Activated naive CD8-positive, alpha-beta T cell treated with anti-CD3 and anti-CD28 coated beads for 36 hours (primary cell): ENCODE measurements at regions not wholly inside any gene's neighbourhood (a gene's known extent, or its start where the extent isn't known, plus 50 kb on each side); places are given as distances from the start of the nearest gene placed in this dataset.
"Not testable (repeated sequence)": the region's sequence is repeated elsewhere in the genome, so short reads cannot be mapped to it uniquely, and the experiment has no call there.

Experiments
- DNase-seq: peaks from one replicate; pipeline ENCODE4 v3.0.0; 2021
- H3K27ac Mint-ChIP-seq: one replicate; pipeline ENCODE4 v1.8.0; 2022; ENCODE audit warnings: mild to moderate bottlenecking, moderate library complexity, mixed read lengths
- H3K27me3 Mint-ChIP-seq: one replicate; pipeline ENCODE4 v1.8.0; 2022; ENCODE audit warnings: mild to moderate bottlenecking, mixed read lengths
- H3K36me3 Mint-ChIP-seq: one replicate; pipeline ENCODE4 v1.8.0; 2021; ENCODE audit warnings: mild to moderate bottlenecking, mixed read lengths
- H3K4me1 Mint-ChIP-seq: one replicate; pipeline ENCODE4 v1.8.0; 2021; ENCODE audit warnings: mixed read lengths
- H3K4me3 Mint-ChIP-seq: one replicate; pipeline ENCODE4 v1.8.0; 2022; ENCODE audit warnings: mild to moderate bottlenecking, moderate library complexity, mixed read lengths
- H3K9me3 Mint-ChIP-seq: one replicate; pipeline ENCODE4 v1.8.0; 2022; ENCODE audit warnings: mixed read lengths

DNA sequence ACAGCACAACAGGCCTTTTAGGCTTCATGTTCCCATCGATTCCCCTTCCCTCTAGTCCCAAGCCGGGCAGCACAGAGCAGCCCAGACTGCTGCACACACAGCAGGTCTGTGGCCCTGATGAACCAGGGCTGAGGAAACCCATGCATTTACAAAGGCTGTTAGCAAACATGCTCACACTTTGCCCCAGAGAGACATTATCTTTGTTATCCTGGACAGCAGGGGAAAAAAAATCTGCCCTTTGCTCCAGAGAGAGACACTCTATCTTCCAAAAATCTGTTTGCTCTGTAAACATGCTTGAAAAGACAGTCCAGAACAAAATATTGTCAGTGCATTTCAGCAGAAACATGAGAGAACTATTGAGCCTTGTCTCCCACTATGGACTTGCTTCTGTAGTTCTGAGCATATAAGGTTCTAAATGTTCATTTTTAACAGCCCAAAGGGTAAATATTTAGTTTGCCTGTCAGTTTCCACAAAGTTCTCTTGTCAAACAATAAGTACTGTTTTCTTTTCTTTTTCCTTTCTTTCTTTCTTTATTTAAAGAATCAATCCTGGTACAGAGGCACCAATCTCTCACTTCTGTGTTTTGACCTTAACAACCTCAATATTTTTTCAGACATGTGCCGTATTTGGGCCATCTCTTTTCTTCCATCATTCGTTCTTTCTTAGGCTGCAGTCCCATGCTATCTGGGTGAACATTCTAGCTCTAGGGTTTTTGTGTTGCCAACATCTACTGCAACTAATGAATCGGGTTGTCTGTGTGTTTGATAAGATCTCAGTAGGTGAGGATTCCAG, 468.0 kb downstream of the EPM2A start:
- no peaks in the 10 kb centered on the region for H3K9me3 Mint-ChIP-seq
- H3K36me3 Mint-ChIP-seq = no peaks in the 10 kb centered on the region
- H3K27ac Mint-ChIP-seq = no peak overlapping the region
- H3K27me3 Mint-ChIP-seq = no peaks in the 10 kb centered on the region
- no peak overlapping the region for H3K4me3 Mint-ChIP-seq
- no peak for DNase-seq
- no peaks in the 10 kb centered on the region for H3K4me1 Mint-ChIP-seq

- Mint-ChIP-seq H3K27ac (no peak overlapping the region), H3K36me3 (no peaks in the 10 kb centered on the region), H3K27me3 (no peaks in the 10 kb centered on the region), H3K9me3 (no peaks in the 10 kb centered on the region), H3K4me1 (no peaks in the 10 kb centered on the region), H3K4me3 (no peak overlapping the region)
- no peak for DNase-seq
Measured at GRCh38 chr6:145270464-145270863, 464.9 kb downstream of the EPM2A start.

GRCh38 chr6:145271040-145271439, 464.3 kb downstream of the EPM2A start:
- H3K4me1 Mint-ChIP-seq = no peaks in the 10 kb centered on the region
- H3K4me3 Mint-ChIP-seq = no peak overlapping the region
- no peaks in the 10 kb centered on the region for H3K9me3 Mint-ChIP-seq
- no peaks in the 10 kb centered on the region for H3K27me3 Mint-ChIP-seq
- DNase-seq = no peak
- H3K36me3 Mint-ChIP-seq = no peaks in the 10 kb centered on the region
- H3K27ac Mint-ChIP-seq = no peak overlapping the region

DNA sequence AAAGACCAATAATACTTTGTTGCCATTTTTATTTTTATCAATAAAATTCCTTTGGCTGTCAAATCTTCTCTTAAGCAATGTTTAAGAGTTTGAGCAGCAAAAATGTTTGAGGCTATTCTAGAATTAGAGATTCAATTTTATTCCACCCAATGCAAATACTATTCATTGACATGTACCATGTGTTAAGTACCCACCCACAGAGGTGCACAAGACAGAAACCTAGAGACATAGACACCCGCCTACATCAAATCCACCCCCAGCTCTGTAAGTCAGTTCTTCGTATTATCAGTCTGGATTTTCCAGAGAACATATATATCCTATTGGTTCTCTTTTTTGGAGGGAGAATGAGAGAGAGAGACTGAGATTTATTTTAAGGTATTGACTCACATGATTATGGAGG, 463.7 kb downstream of the EPM2A start:
- no peak overlapping the region for H3K4me3 Mint-ChIP-seq
- H3K27me3 Mint-ChIP-seq = no peaks in the 10 kb centered on the region

DNA sequence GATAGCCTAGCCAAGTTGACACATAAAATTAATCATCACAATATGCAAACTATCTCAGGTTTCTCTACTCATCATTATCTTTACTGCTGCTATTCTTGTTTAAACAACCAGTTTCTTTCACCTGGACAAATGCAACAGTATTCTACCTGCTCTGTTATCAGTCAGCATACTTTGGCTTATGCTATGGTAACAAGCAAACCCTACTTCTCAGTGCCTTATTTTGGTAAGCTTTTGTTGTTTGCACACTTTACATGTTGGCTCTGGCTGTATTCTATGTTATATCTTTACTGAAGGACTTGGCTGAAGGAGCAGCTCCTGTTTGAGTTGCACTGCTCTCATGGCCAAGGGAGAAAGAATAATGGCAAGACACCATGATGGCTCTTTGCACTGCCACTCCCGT, 463.1 kb downstream of the EPM2A start:
- Mint-ChIP-seq H3K4me1 (no peaks in the 10 kb centered on the region), H3K4me3 (no peak overlapping the region), H3K27ac (no peak overlapping the region), H3K9me3 (no peaks in the 10 kb centered on the region), H3K36me3 (no peaks in the 10 kb centered on the region), H3K27me3 (peaks cover 3% of the 10 kb centered on the region)
- no peak for DNase-seq

More for the DNA sequence above, 463.7 kb downstream of the EPM2A start:
- Mint-ChIP-seq H3K27ac (no peak overlapping the region), H3K36me3 (no peaks in the 10 kb centered on the region), H3K4me1 (no peaks in the 10 kb centered on the region), H3K9me3 (no peaks in the 10 kb centered on the region)
- no peak for DNase-seq

DNA sequence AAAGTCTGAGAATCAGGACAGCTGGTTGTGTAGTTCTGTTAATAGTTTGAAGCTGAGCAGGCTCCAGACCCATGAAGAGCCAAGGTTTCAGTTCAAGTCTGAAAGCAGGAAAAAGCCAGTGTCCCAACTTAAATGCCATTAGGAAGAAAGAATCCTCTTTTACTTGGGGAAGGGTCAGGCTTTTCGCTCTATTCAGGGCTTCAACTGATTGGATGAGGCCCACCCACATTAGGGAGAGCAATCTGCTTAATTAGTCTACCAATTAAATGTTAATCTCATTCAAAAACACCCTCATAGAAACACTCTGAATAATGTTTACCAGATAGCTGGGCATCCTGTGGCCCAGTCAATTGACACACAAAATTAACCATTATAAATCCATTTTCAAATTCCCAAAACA, 462.2 kb downstream of the EPM2A start:
- H3K36me3 Mint-ChIP-seq = no peaks in the 10 kb centered on the region
- no peak overlapping the region for H3K27ac Mint-ChIP-seq
- no peaks in the 10 kb centered on the region for H3K9me3 Mint-ChIP-seq
- peaks cover 3% of the 10 kb centered on the region for H3K27me3 Mint-ChIP-seq
- H3K4me1 Mint-ChIP-seq = no peaks in the 10 kb centered on the region
- H3K4me3 Mint-ChIP-seq = no peak overlapping the region
- DNase-seq = no peak

GRCh38 chr6:145274083-145274482, 461.2 kb downstream of the EPM2A start:
- Mint-ChIP-seq H3K4me3 (no peak overlapping the region), H3K27ac (no peak overlapping the region), H3K4me1 (no peaks in the 10 kb centered on the region), H3K36me3 (no peaks in the 10 kb centered on the region), H3K27me3 (peaks cover 3% of the 10 kb centered on the region), H3K9me3 (no peaks in the 10 kb centered on the region)
- no peak for DNase-seq

DNA sequence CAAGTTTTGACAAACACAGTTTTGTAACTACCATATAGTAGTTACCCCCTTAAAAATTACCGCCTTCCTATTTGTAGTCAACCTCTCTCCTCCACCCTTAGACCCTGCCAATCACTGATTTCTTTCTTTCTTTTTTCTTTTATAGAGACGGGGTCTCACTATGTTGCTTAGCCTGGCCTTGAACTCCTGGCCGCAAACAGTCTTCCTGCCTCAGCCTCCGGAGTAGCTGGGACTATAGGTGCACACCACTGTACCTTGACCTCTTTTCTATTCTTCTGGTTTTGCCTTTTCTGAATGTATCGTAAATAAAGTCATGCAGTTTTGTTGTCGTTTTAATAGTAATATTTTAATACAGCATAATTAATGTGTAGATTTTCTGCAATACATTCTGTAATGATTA, 460.3 kb downstream of the EPM2A start:
- Mint-ChIP-seq H3K4me1 (no peaks in the 10 kb centered on the region), H3K27ac (no peak overlapping the region), H3K36me3 (no peaks in the 10 kb centered on the region), H3K27me3 (peaks cover 3% of the 10 kb centered on the region), H3K9me3 (no peaks in the 10 kb centered on the region), H3K4me3 (no peak overlapping the region)
- no peak for DNase-seq

- Mint-ChIP-seq H3K9me3 (peaks cover 2% of the 10 kb centered on the region), H3K27ac (no peak overlapping the region), H3K36me3 (no peaks in the 10 kb centered on the region), H3K27me3 (peaks cover 3% of the 10 kb centered on the region), H3K4me3 (no peak overlapping the region), H3K4me1 (no peaks in the 10 kb centered on the region)
- DNase-seq = no peak
Measured at GRCh38 chr6:145275787-145276186, 459.5 kb downstream of the EPM2A start.

DNA sequence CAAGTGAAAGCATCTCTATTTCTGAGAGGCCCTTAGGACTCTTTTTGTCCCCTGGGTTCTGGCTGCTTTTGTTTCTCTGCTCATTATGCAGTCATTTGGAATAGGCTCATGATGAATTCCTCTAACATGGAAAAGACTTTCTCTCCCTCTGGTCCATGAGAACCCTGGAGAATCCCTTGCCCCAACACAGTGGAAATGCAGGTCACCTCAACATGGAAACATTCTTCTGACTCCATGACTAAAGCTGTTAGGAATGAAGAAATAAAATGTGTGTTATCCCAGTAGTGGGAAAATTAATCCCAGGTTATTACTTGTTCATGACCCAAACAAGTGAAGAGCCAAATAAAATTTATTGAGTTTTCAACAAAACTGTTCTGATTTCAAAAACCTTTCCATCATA, 458.6 kb downstream of the EPM2A start:
- DNase-seq = no peak
- Mint-ChIP-seq H3K4me1 (no peaks in the 10 kb centered on the region), H3K9me3 (peaks cover 2% of the 10 kb centered on the region), H3K4me3 (no peak overlapping the region), H3K27ac (no peak overlapping the region), H3K27me3 (peaks cover 3% of the 10 kb centered on the region), H3K36me3 (no peaks in the 10 kb centered on the region)

GRCh38 chr6:145277358-145278086, 457.8 kb downstream of the EPM2A start:
- DNase-seq = no peak
- H3K4me1 Mint-ChIP-seq = no peaks in the 10 kb centered on the region
- H3K36me3 Mint-ChIP-seq = no peaks in the 10 kb centered on the region
- H3K9me3 Mint-ChIP-seq = peaks cover 2% of the 10 kb centered on the region
- peaks cover 3% of the 10 kb centered on the region for H3K27me3 Mint-ChIP-seq
- no peak overlapping the region for H3K4me3 Mint-ChIP-seq
- H3K27ac Mint-ChIP-seq = no peak overlapping the region

DNA sequence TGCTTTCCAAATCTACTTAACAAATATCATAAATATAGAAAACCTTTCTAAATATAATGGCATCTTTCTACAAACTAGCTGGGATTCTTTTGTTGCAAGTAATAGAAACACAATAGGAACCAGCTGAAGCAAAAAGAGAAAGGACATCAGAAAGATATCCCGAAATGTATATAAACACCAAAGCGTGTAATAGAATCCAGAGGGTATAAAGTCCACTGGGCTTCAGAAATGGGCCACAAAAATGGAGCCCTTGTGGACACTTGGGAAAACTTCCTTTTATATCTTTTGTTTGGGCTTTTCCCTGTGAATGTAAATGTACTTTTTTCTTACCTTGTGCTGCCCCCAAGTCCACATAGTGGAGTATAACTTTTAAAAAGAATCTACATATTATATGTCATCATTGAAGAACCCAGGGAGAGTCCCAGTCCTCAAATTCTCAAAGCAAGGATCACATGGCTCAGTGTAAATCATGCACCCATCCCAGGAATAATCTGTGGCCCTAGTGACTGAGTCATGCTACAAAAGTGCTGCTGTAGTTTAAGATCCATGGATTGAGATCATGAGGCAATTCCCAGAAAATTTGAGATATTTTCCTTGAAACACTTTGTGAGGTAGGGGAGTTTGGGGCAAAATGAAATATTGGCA, 457.0 kb downstream of the EPM2A start:
- H3K27ac Mint-ChIP-seq = no peak overlapping the region
- no peak for DNase-seq
- peaks cover 2% of the 10 kb centered on the region for H3K9me3 Mint-ChIP-seq
- H3K4me1 Mint-ChIP-seq = no peaks in the 10 kb centered on the region
- H3K36me3 Mint-ChIP-seq = no peaks in the 10 kb centered on the region
- H3K27me3 Mint-ChIP-seq = peaks cover 3% of the 10 kb centered on the region
- H3K4me3 Mint-ChIP-seq = no peak overlapping the region

DNA sequence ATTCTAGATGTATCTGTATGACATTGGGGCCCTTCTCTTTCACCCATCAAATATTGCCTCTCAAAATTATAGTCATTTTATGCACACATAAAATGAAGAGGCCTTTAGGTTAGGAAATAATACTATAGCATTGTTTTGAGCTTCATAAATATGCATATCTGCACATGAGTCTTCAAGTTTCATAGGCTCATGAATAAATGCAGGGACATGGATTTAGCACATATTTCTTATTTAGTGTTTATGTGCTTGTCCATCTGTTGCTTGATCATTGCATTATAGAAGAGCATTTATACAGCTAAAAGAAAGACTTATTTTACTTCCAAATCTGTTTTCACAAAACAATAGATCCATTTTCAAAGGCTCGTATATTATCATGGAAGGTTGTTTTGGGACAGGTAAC, 455.8 kb downstream of the EPM2A start:
- Mint-ChIP-seq H3K4me3 (no peak overlapping the region), H3K4me1 (no peaks in the 10 kb centered on the region), H3K27me3 (peaks cover 3% of the 10 kb centered on the region), H3K27ac (no peak overlapping the region), H3K9me3 (peaks cover 2% of the 10 kb centered on the region), H3K36me3 (no peaks in the 10 kb centered on the region)
- DNase-seq = no peak

DNA sequence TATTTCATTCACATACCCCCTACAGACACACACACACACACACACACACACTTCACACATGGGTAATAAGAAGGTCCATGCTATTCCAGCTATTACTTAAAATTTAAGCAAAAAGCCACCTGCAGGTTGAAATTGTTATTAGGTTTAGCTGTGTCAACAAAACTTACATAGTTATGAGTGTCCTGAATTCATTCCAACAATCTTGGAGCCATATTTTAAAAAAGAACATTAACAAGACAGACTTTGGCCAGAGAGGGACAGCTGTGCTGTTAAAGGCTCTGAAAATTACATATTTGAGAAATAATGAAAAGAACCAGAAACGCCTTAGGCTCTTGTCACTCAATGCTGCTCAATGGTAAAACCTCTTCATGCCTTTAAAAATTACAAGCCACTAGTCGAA, 455.3 kb downstream of the EPM2A start:
- no peak for DNase-seq
- Mint-ChIP-seq H3K4me3 (no peak overlapping the region), H3K9me3 (peaks cover 2% of the 10 kb centered on the region), H3K27ac (no peak overlapping the region), H3K36me3 (no peaks in the 10 kb centered on the region), H3K27me3 (peaks cover 3% of the 10 kb centered on the region), H3K4me1 (no peaks in the 10 kb centered on the region)

DNA sequence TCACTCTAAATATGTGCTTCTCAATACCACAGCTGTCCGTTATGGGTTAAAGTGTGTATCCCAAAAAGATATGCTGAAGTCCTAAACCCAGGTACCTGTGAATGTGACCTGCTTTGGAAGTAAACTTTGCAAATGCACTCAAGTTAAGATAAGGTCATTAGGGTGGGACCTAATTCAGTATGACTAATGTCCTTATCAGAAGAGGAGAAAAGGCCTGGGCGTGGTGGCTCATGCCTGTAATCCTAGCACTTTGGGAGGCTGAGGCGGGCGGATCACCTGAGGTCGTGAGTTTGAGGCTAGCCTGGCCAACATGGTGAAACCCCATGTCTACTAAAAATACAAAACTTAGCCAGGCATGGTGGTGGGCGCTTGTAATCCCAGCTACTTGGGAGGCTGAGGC, 452.1 kb downstream of the EPM2A start:
- H3K27me3 Mint-ChIP-seq, H3K36me3 Mint-ChIP-seq, H3K4me3 Mint-ChIP-seq, H3K4me1 Mint-ChIP-seq, H3K27ac Mint-ChIP-seq, DNase-seq, H3K9me3 Mint-ChIP-seq: not testable (repeated sequence)
